Retinal pigment epithelial cell (primary cell): ENCODE measurements at regions not wholly inside any gene's neighbourhood (a gene's known extent, or its start where the extent isn't known, plus 50 kb on each side); places are given as distances from the start of the nearest gene placed in this dataset.

Experiments
- DNase-seq: peaks from one replicate; pipeline ENCODE4 v3.0.0-alpha.2; 2010; ENCODE audit warnings: low read depth
- H3K4me3 ChIP-seq: 2 replicates; pipeline ENCODE4 v1.5.1; 2011; ENCODE audit warnings: mild to moderate bottlenecking, low read length, control low read depth, moderate library complexity
- CTCF ChIP-seq: conservative IDR thresholded peaks from 2 replicates; pipeline ENCODE4 v1.5.1; 2011; ENCODE audit warnings: low read depth, low read length, control low read depth, inconsistent platforms

GRCh38 chr15:25106209-25106608 is 151.4 kb downstream of the SNRPN start:
- DNase-seq: no peak
- no peak for TF ChIP-seq CTCF
- no peak overlapping the region for H3K4me3 ChIP-seq

- DNase-seq: no peak
- H3K4me3 ChIP-seq: no peak overlapping the region
- no peak for TF ChIP-seq CTCF
Observed at GRCh38 chr15:25133804-25134203, 179.0 kb downstream of the SNRPN start.

- no peak overlapping the region for H3K4me3 ChIP-seq
- TF ChIP-seq CTCF: peak; percentile 9
- no peak for DNase-seq
Observed at GRCh38 chr15:25134546-25134945, 179.8 kb downstream of the SNRPN start.

- TF ChIP-seq CTCF: peak; percentile 47
- H3K4me3 ChIP-seq: no peak overlapping the region
- no peak for DNase-seq
Observed at GRCh38 chr15:25136119-25136518, 181.3 kb downstream of the SNRPN start.

- H3K4me3 ChIP-seq: no peak overlapping the region
- no peak for DNase-seq
- no peak for TF ChIP-seq CTCF
Observed at GRCh38 chr15:25137013-25137412, 182.2 kb downstream of the SNRPN start.

GRCh38 chr15:25169318-25169717 is 214.5 kb downstream of the SNRPN start:
- no peak for TF ChIP-seq CTCF
- no peak overlapping the region for H3K4me3 ChIP-seq
- DNase-seq: no peak

GRCh38 chr15:25170113-25170731 is 215.4 kb downstream of the SNRPN start:
- no peak for DNase-seq
- no peak overlapping the region for H3K4me3 ChIP-seq
- TF ChIP-seq CTCF: no peak
